Stimulated activated CD4-positive, alpha-beta T cell treated with anti-CD3 and anti-CD28 coated beads, Interleukin-12 subunit alpha, Interleukin-12 subunit beta, amount 100 ng/mL, for 24 hours (primary cell): ENCODE measurements at regions not wholly inside any gene's neighbourhood (a gene's known extent, or its start where the extent isn't known, plus 50 kb on each side); places are given as distances from the start of the nearest gene placed in this dataset.

Source experiments
- DNase-seq, 2 experiments: peaks; one replicate each; pipeline ENCODE4 v3.0.0-alpha.2; 2020; ENCODE audit warnings: low read depth in 2 of 2

- DNase-seq, result no peak
Measured at GRCh38 chr16:79757968-79758367, 157.4 kb upstream of the MAF start.

- no peak for DNase-seq
Measured at GRCh38 chr16:79757163-79757562, 156.6 kb upstream of the MAF start.

- no peak for DNase-seq
Measured at GRCh38 chr16:79756571-79756970, 156.0 kb upstream of the MAF start.

- no peak for DNase-seq
Measured at GRCh38 chr16:79754501-79754900, 154.0 kb upstream of the MAF start.

GRCh38 chr16:79754081-79754480 lies 153.5 kb upstream of the MAF start:
- DNase-seq, result no peak

GRCh38 chr16:79753286-79753685 lies 152.7 kb upstream of the MAF start:
- no peak for DNase-seq

- DNase-seq, result no peak
Measured at GRCh38 chr16:79752396-79752795, 151.9 kb upstream of the MAF start.

- DNase-seq, result no peak
Measured at GRCh38 chr16:79751471-79752184, 151.1 kb upstream of the MAF start.

- DNase-seq, result no peak
Measured at GRCh38 chr16:79750311-79750710, 149.8 kb upstream of the MAF start.

- DNase-seq, result no peak
Measured at GRCh38 chr16:79748629-79749028, 148.1 kb upstream of the MAF start.

GRCh38 chr16:79747688-79748087 lies 147.2 kb upstream of the MAF start:
- no peak for DNase-seq

GRCh38 chr16:79740252-79740651 lies 139.7 kb upstream of the MAF start:
- no peak for DNase-seq

- no peak for DNase-seq
Measured at GRCh38 chr16:79735271-79735670, 134.7 kb upstream of the MAF start.

- DNase-seq, result no peak
Measured at GRCh38 chr16:79734721-79735120, 134.2 kb upstream of the MAF start.

- no peak for DNase-seq
Measured at GRCh38 chr16:79728923-79729240, 128.3 kb upstream of the MAF start.

GRCh38 chr16:79728048-79728922 lies 127.7 kb upstream of the MAF start:
- DNase-seq, result no peak

GRCh38 chr16:79726902-79727301 lies 126.4 kb upstream of the MAF start:
- DNase-seq, result no peak

- DNase-seq, result no peak
Measured at GRCh38 chr16:79725051-79725450, 124.5 kb upstream of the MAF start.

GRCh38 chr16:79723583-79724168 lies 123.1 kb upstream of the MAF start:
- no peak for DNase-seq

- DNase-seq, result no peak
Measured at GRCh38 chr16:79721270-79721669, 120.7 kb upstream of the MAF start.

- DNase-seq, result no peak
Measured at GRCh38 chr16:79717333-79718137, 117.0 kb upstream of the MAF start.
